K562 (cell line): ENCODE measurements at regions not wholly inside any gene's neighbourhood (a gene's known extent, or its start where the extent isn't known, plus 50 kb on each side); places are given as distances from the start of the nearest gene placed in this dataset.

Experiments
- ATAC-seq: fragments of 200-7000 bp; cut with Tn5 transposase; 3 replicates; pipeline ENCODE4 v1.9.1; 2020; ENCODE audit warnings: moderate library complexity
- BruUV-seq: library from RNA; stranded (reverse); fragments of 400-500 nt; replicated peaks from 2 replicates; lab custom pipeline; 2021; lab: Mats Ljungman, UMichigan
- CTCF ChIA-PET: fragments of 300-600 bp; formaldehyde crosslinking; extraction: SDS; loops from one replicate; lab custom pipeline; 2021; ENCODE audit warnings: low intra/inter-chr PET ratio; lab: Yijun Ruan, JAX
- POLR2A ChIA-PET: fragments of 300-600, 350-650 bp; sonication (Branson Sonifier 250); formaldehyde crosslinking; extraction: SDS; loops from one replicate; lab custom pipeline; 2021; ENCODE audit warnings: antibody characterized with exemption, inconsistent platforms; lab: Yijun Ruan, JAX
- DNase-seq, 4 experiments: peaks; one replicate each; pipeline versions ENCODE4 v3.0.0 to v3.0.0-alpha.2; 2011 to 2018; ENCODE audit warnings: low spot score in 3 of 4, mixed read lengths in 3 of 4; ENCODE audit errors: extremely low read depth in 1 of 4
- FAIRE-seq: peaks from 2 replicates; lab custom pipeline; 2011; peaks lifted over from hg19 to GRCh38; lab: Jason Lieb, UNC
- H2AFZ ChIP-seq: 2 replicates; pipeline ENCODE4 v1.6.0; 2011; ENCODE audit warnings: low read depth, low read length, control low read depth, inconsistent platforms
- H3K27ac ChIP-seq: fragments of 200-600 bp; 3 replicates; pipeline ENCODE4 v1.8.0; 2011; ENCODE audit warnings: low read depth, mild to moderate bottlenecking, control low read depth, inconsistent platforms, low read length, moderate library complexity, mixed read lengths; ENCODE audit errors: extremely low read depth
- H3K27me3 ChIP-seq, 2 experiments: fragments of 300-600 bp in 1 of 2; 2 replicates in 1 of 2; 3 replicates in 1 of 2; pipeline versions ENCODE4 v1.6.0 to v1.8.0; 2011; ENCODE audit warnings: inconsistent platforms in 2 of 2, low read length in 2 of 2, mild to moderate bottlenecking in 1 of 2, mixed read lengths in 1 of 2, moderate library complexity in 1 of 2; ENCODE audit not compliant: control insufficient read depth in 2 of 2, insufficient read depth in 2 of 2
- H3K36me3 ChIP-seq: fragments of 300-600 bp; 3 replicates; pipeline ENCODE4 v1.8.0; 2011; ENCODE audit warnings: mild to moderate bottlenecking, low read length, inconsistent platforms; ENCODE audit not compliant: control insufficient read depth, insufficient read depth
- H3K4me1 ChIP-seq, 2 experiments: fragments of 200-600 bp in 1 of 2; replicated peaks in 1 of 2; 2 replicates in 1 of 2; 3 replicates in 1 of 2; pipeline versions ENCODE4 v1.5.1 to v1.8.0; 2011; ENCODE audit warnings: inconsistent platforms in 2 of 2, low read length in 2 of 2, mild to moderate bottlenecking in 1 of 2, mixed read lengths in 1 of 2, moderate library complexity in 1 of 2; ENCODE audit not compliant: control insufficient read depth in 2 of 2, insufficient read depth in 2 of 2
- H3K4me2 ChIP-seq: 2 replicates; pipeline ENCODE4 v1.6.1; 2011; ENCODE audit warnings: low read length, control low read depth, inconsistent platforms, mixed read lengths; ENCODE audit not compliant: insufficient read depth
- H3K4me3 ChIP-seq: fragments of 200-600 bp; sonication (generic), shearing (Covaris generic); 2 replicates; pipeline ENCODE4 v1.5.1; 2016; ENCODE audit warnings: control low read depth, inconsistent platforms
- H3K79me2 ChIP-seq: fragments of 200-600 bp; 3 replicates; pipeline ENCODE4 v1.8.0; 2011; ENCODE audit warnings: low read length, inconsistent platforms; ENCODE audit not compliant: control insufficient read depth, insufficient read depth
- H3K9ac ChIP-seq, 2 experiments: 2 replicates each; pipeline versions ENCODE4 v1.6.0 to v1.6.1; 2011; ENCODE audit warnings: low read depth in 2 of 2, low read length in 2 of 2, control low read depth in 1 of 2, inconsistent platforms in 1 of 2, mild to moderate bottlenecking in 1 of 2, mixed read lengths in 1 of 2; ENCODE audit not compliant: insufficient read depth in 1 of 2
- H3K9me1 ChIP-seq: one replicate; pipeline ENCODE4 v1.6.0; 2011; ENCODE audit warnings: inconsistent platforms, mild to moderate bottlenecking, low read length, moderate library complexity; ENCODE audit not compliant: control insufficient read depth, insufficient read depth
- H3K9me3 ChIP-seq: replicated peaks from 2 replicates; pipeline ENCODE4 v1.5.1; 2011; ENCODE audit warnings: low read depth, low read length, inconsistent platforms; ENCODE audit not compliant: control insufficient read depth, insufficient read depth
- H4K20me1 ChIP-seq: replicated peaks from 2 replicates; pipeline ENCODE4 v1.6.1; 2011; ENCODE audit warnings: low read length, inconsistent platforms, mixed read lengths; ENCODE audit not compliant: control insufficient read depth, insufficient read depth
- ATF3 ChIP-seq, 2 experiments: fragments of 450-650 bp in 1 of 2; sonication (generic) in 1 of 2; formaldehyde crosslinking in 1 of 2; IDR thresholded peaks in 1 of 2; conservative IDR thresholded peaks in 1 of 2; 2 replicates each; pipeline versions ENCODE4 v1.6.1 to v1.8.1; 2016 to 2023; ENCODE audit warnings: mild to moderate bottlenecking in 2 of 2, moderate library complexity in 2 of 2, inconsistent platforms in 1 of 2, missing genetic modification reagents in 1 of 2
- BDP1 ChIP-seq: IDR thresholded peaks from 3 replicates; pipeline ENCODE4 v1.6.1; 2011; ENCODE audit not compliant: insufficient read length, insufficient read depth
- DLX4 ChIP-seq: fragments of 250-450 bp; sonication (Bioruptor Pico); IDR thresholded peaks from 2 replicates; pipeline ENCODE4 v1.6.1; 2021; ENCODE audit warnings: mild to moderate bottlenecking
- HMG20B ChIP-seq: fragments of 250-450 bp; sonication (Bioruptor Pico); IDR thresholded peaks from 2 replicates; pipeline ENCODE4 v1.5.0; 2021; ENCODE audit warnings: mild to moderate bottlenecking
- NELFE ChIP-seq: IDR thresholded peaks from 2 replicates; pipeline ENCODE4 v1.6.1; 2011; ENCODE audit warnings: mild to moderate bottlenecking; ENCODE audit not compliant: insufficient read depth, insufficient read length
- NFIC ChIP-seq: fragments of 450-650 bp; IDR thresholded peaks from 2 replicates; pipeline ENCODE4 v1.6.1; 2017; ENCODE audit warnings: mild to moderate bottlenecking, inconsistent platforms
- TAL1 ChIP-seq: fragments of 450-650 bp; IDR thresholded peaks from 2 replicates; pipeline ENCODE4 v1.6.1; 2016; ENCODE audit warnings: mild to moderate bottlenecking
- TFAP4 ChIP-seq: sonication (generic); formaldehyde crosslinking; IDR thresholded peaks from 2 replicates; pipeline ENCODE4 v1.8.0; 2022; ENCODE audit warnings: missing genetic modification reagents, mild to moderate bottlenecking, moderate library complexity, borderline replicate concordance
- ZBTB2 ChIP-seq: fragments of 450-650 bp; IDR thresholded peaks from 2 replicates; pipeline ENCODE4 v1.6.1; 2016; ENCODE audit warnings: antibody characterized with exemption
- ZNF639 ChIP-seq, 2 experiments: fragments of 200-800 bp in 1 of 2; sonication (Bioruptor generic) in 1 of 2; sonication (generic) in 1 of 2; formaldehyde crosslinking in 1 of 2; IDR thresholded peaks in 1 of 2; conservative IDR thresholded peaks in 1 of 2; 2 replicates each; pipeline versions ENCODE4 v1.5.0 to v1.6.1; 2016 to 2020; ENCODE audit warnings: missing compliant biosample characterization in 1 of 2, missing genetic modification characterization in 1 of 2, missing genetic modification reagents in 1 of 2
- ZNF695 ChIP-seq: fragments of 450-650 bp; formaldehyde crosslinking; IDR thresholded peaks from 2 replicates; pipeline ENCODE4 v1.4.0; 2020; ENCODE audit warnings: mild to moderate bottlenecking, moderate library complexity
- WGBS: fragments of 100-300 bp; shearing (Covaris generic); methylation state at CpG from one replicate; pipeline ENCODE4 v1.1.6; 2016; ENCODE audit warnings: low coverage, mixed read lengths; ENCODE audit not compliant: insufficient coverage; ENCODE audit errors: missing lambda C conversion rate; 5-methylcytosine and 5-hydroxymethylcytosine counted together
- in situ Hi-C: fragments of 300-500 bp; cut with MboI; formaldehyde crosslinking; loops from 4 replicates; pipeline ENCODE4 v1.15.0; 2018; ENCODE audit warnings: inconsistent platforms, mixed read lengths
- intact Hi-C: fragments of 100-400 bp; cut with micrococcal nuclease; formaldehyde crosslinking; loops from 2 replicates; pipeline ENCODE4 v1.14.2; 2022

- no peaks in the 10 kb centered on the region for H3K79me2 ChIP-seq
- no peak overlapping the region for H3K27ac ChIP-seq
- ATAC-seq = no peak
- BruUV-seq = no TSS peak
- TF ChIP-seq BDP1 (no peak), ZNF639 (CRISPR knock-in tag; conservative IDR thresholded peaks at IDR 0.05 in 1 of 2, IDR thresholded peaks at IDR 0.05 in 1 of 2) (no peak), NELFE (no peak), DLX4 (CRISPR knock-in tag) (no peak), ATF3 (IDR thresholded peaks at IDR 0.05) (no peak), ATF3 (CRISPR knock-in tag; conservative IDR thresholded peaks at IDR 0.05) (no peak), HMG20B (no peak), TFAP4 (CRISPR knock-in tag) (no peak), TAL1 (no peak), ZNF695 (CRISPR knock-in tag) (no peak), ZBTB2 (no peak), NFIC (no peak)
- TF ChIP-seq, all 486 proteins: peak for 0
- intact Hi-C loops (no loop called here), in situ Hi-C loops (no loop called here)
- H4K20me1 ChIP-seq = no peaks in the 10 kb centered on the region
- H3K36me3 ChIP-seq = no peaks in the 10 kb centered on the region
- no peaks in the 10 kb centered on the region for H3K9me3 ChIP-seq
- ChIA-PET POLR2A (no interaction called here), CTCF (no interaction called here)
- H3K4me2 ChIP-seq = no peak overlapping the region
- no peak overlapping the region for H2AFZ ChIP-seq
- no peak for FAIRE-seq
- H3K27me3 ChIP-seq = no peaks in the 10 kb centered on the region
- H3K4me1 ChIP-seq = no peaks in the 10 kb centered on the region
- no peaks in the 10 kb centered on the region for H3K9me1 ChIP-seq
- no peak overlapping the region for H3K4me3 ChIP-seq
- 0% methylated on average over 3 of the region's 3 CpGs for WGBS
- no peak for DNase-seq
- H3K9ac ChIP-seq = no peak overlapping the region
Measured at GRCh38 chr9:78463750-78464149, 166.8 kb downstream of the PSAT1 start.
